Psoas muscle (tissue), 7 donors: ENCODE measurements at regions not wholly inside any gene's neighbourhood (a gene's known extent, or its start where the extent isn't known, plus 50 kb on each side); places are given as distances from the start of the nearest gene placed in this dataset.

ENCODE experiments used
- ATAC-seq, 4 donors: fragments of 200-7000 bp; cut with Tn5 transposase; one replicate each; pipeline ENCODE4 v1.9.1; 2020; ENCODE audit warnings: moderate library complexity in 3 of 4, mild to moderate bottlenecking in 2 of 4
- DNase-seq, 2 donors: peaks; one replicate each; pipeline ENCODE4 v3.0.0-alpha.2; 2020
- H3K27ac ChIP-seq: fragments of 200-600 bp; one replicate; pipeline ENCODE4 v1.8.0; 2022
- H3K27me3 ChIP-seq, 3 donors: fragments of 200-600 bp in 1 of 3; one replicate each; pipeline versions ENCODE4 v1.6.1 to v1.8.0; 2013 to 2022; ENCODE audit warnings: low read length in 2 of 3, mild to moderate bottlenecking in 2 of 3, moderate library complexity in 1 of 3; ENCODE audit not compliant: insufficient read depth in 3 of 3
- H3K36me3 ChIP-seq, 2 donors: fragments of 200-600 bp in 1 of 2; one replicate each; pipeline versions ENCODE4 v1.6.1 to v1.8.0; 2013 to 2022; ENCODE audit warnings: low read depth in 1 of 2, mild to moderate bottlenecking in 1 of 2, moderate library complexity in 1 of 2; ENCODE audit not compliant: insufficient read depth in 1 of 2
- H3K4me1 ChIP-seq: fragments of 200-600 bp; one replicate; pipeline ENCODE4 v1.8.0; 2022
- H3K4me3 ChIP-seq: fragments of 200-600 bp; one replicate; pipeline ENCODE4 v1.8.0; 2022; ENCODE audit warnings: mild to moderate bottlenecking
- H3K9me3 ChIP-seq: fragments of 200-600 bp; one replicate; pipeline ENCODE4 v1.8.0; 2022
- CTCF ChIP-seq: fragments of 200-600 bp; IDR thresholded peaks from one replicate; pipeline ENCODE4 v1.8.0; 2022; ENCODE audit warnings: antibody characterized with exemption
- WGBS, 3 donors: extraction: QIAGEN DNeasy Blood & Tissue Kit; methylation state at CpG; one replicate each; pipeline versions ENCODE4 v1.1.6 to v1.1.7; 2013; 5-methylcytosine and 5-hydroxymethylcytosine counted together
- intact Hi-C, 2 donors: fragments of 100-400 bp; cut with DNase I; formaldehyde crosslinking; loops; one replicate each; pipeline versions ENCODE4 v1.11.0 to v1.14.2; 2022
- donor health status: healthy with polysubstance abuse.
- donor health status: DM: no; HTN: no; CAD: no; lungs with moderate emphysema.
- donor health status: Bipolar disorder and iron deficiency.
- donor health status: healthy.
- donor health status: DM: yes; HTN: yes; CAD: no.
- donor health status: DM: no; HTN: no; CAD: no.
- donor health status: DM: yes; HTN: yes; CAD: no.

GRCh38 chr2:181778621-181779201, 98.4 kb upstream of the NEUROD1 start:
- no peak for ATAC-seq

GRCh38 chr2:181779288-181780021, 99.1 kb upstream of the NEUROD1 start:
- H3K4me1 ChIP-seq, result no peaks in the 10 kb centered on the region
- H3K27ac ChIP-seq, result no peak overlapping the region
- DNase-seq, result no peak
- intact Hi-C loops, result no loop called here
- no peak for ATAC-seq
- 47 to 58% (median 50%) methylated on average over 2 of the region's 2 CpGs for WGBS, 3 donors
- H3K4me3 ChIP-seq, result no peak overlapping the region
- no peaks in the 10 kb centered on the region for H3K36me3 ChIP-seq
- no peaks in the 10 kb centered on the region for H3K27me3 ChIP-seq
- no peak for TF ChIP-seq CTCF
- no peaks in the 10 kb centered on the region for H3K9me3 ChIP-seq

More at GRCh38 chr2:181778621-181779201, 98.4 kb upstream of the NEUROD1 start:
- Histone ChIP-seq H3K9me3 (no peaks in the 10 kb centered on the region), H3K27ac (no peak overlapping the region), H3K36me3 (no peaks in the 10 kb centered on the region), H3K4me1 (no peaks in the 10 kb centered on the region), H3K27me3 (no peaks in the 10 kb centered on the region), H3K4me3 (no peak overlapping the region)
- 34 to 48% (median 46%) methylated on average over 2 of the region's 2 CpGs for WGBS, 3 donors
- intact Hi-C loops, result no loop called here
- DNase-seq, result no peak
- no peak for TF ChIP-seq CTCF

- no peak for ATAC-seq
- no peak for DNase-seq
- Histone ChIP-seq H3K4me1 (no peaks in the 10 kb centered on the region), H3K27me3 (no peaks in the 10 kb centered on the region), H3K36me3 (no peaks in the 10 kb centered on the region), H3K4me3 (no peak overlapping the region), H3K9me3 (no peaks in the 10 kb centered on the region), H3K27ac (no peak overlapping the region)
- no peak for TF ChIP-seq CTCF
- intact Hi-C loops, result no loop called here
- WGBS, 3 donors, result 19 to 52% (median 30%) methylated on average over 1 of the region's 1 CpG
Measured at GRCh38 chr2:181780047-181780651, 99.8 kb upstream of the NEUROD1 start.

- no peak for DNase-seq
- ATAC-seq, result no peak
- no peaks in the 10 kb centered on the region for H3K36me3 ChIP-seq
- H3K4me3 ChIP-seq, result no peak overlapping the region
- no peak for TF ChIP-seq CTCF
- intact Hi-C loops, result no loop called here
- no peaks in the 10 kb centered on the region for H3K4me1 ChIP-seq
- no peaks in the 10 kb centered on the region for H3K27me3 ChIP-seq
- H3K9me3 ChIP-seq, result no peaks in the 10 kb centered on the region
- H3K27ac ChIP-seq, result no peak overlapping the region
Measured at GRCh38 chr2:181780657-181781056, 100.3 kb upstream of the NEUROD1 start.
